Mesenchymal stem cell (in vitro differentiated cells and primary cell): ENCODE measurements at regions not wholly inside any gene's neighbourhood (a gene's known extent, or its start where the extent isn't known, plus 50 kb on each side); places are given as distances from the start of the nearest gene placed in this dataset.

Experiments
- DNase-seq: peaks from one replicate; pipeline ENCODE4 v3.0.0-alpha.2; 2013
- H2AFZ ChIP-seq: one replicate; pipeline ENCODE4 v1.6.1; 2013; ENCODE audit warnings: low read depth, mild to moderate bottlenecking, control low read depth, inconsistent platforms, low read length, moderate library complexity
- H2AK5ac ChIP-seq: 2 replicates; pipeline ENCODE4 v1.6.1; 2013; ENCODE audit warnings: low read length, moderate library complexity, mild to moderate bottlenecking, inconsistent platforms; ENCODE audit not compliant: severe bottlenecking
- H2BK120ac ChIP-seq: one replicate; pipeline ENCODE4 v1.6.1; 2013; ENCODE audit warnings: low read depth, mild to moderate bottlenecking, inconsistent platforms, low read length, moderate library complexity
- H2BK12ac ChIP-seq, 2 experiments: one replicate each; pipeline ENCODE4 v1.6.1; 2013; ENCODE audit warnings: inconsistent platforms in 2 of 2, low read length in 2 of 2, mild to moderate bottlenecking in 2 of 2, moderate library complexity in 2 of 2, control low read depth in 1 of 2
- H2BK15ac ChIP-seq: one replicate; pipeline ENCODE4 v1.6.1; 2013; ENCODE audit warnings: mild to moderate bottlenecking, low read depth, inconsistent platforms; ENCODE audit not compliant: poor library complexity, severe bottlenecking
- H2BK5ac ChIP-seq: 2 replicates; pipeline ENCODE4 v1.6.1; 2013; ENCODE audit warnings: low read depth, mild to moderate bottlenecking, low read length, control low read depth, inconsistent platforms; ENCODE audit not compliant: poor library complexity, severe bottlenecking
- H3K14ac ChIP-seq, 2 experiments: one replicate each; pipeline ENCODE4 v1.6.1; 2013; ENCODE audit warnings: inconsistent platforms in 2 of 2, low read length in 2 of 2, control low read depth in 1 of 2, mild to moderate bottlenecking in 1 of 2, moderate library complexity in 1 of 2
- H3K18ac ChIP-seq, 2 experiments: one replicate each; pipeline ENCODE4 v1.6.1; 2013; ENCODE audit warnings: inconsistent platforms in 2 of 2, low read length in 2 of 2, control low read depth in 1 of 2, low read depth in 1 of 2, mild to moderate bottlenecking in 1 of 2
- H3K23ac ChIP-seq, 2 experiments: one replicate each; pipeline ENCODE4 v1.6.1; 2013; ENCODE audit warnings: inconsistent platforms in 2 of 2, low read length in 2 of 2, mild to moderate bottlenecking in 2 of 2, moderate library complexity in 2 of 2, control low read depth in 1 of 2
- H3K27ac ChIP-seq: 2 replicates; pipeline ENCODE4 v1.5.1; 2013; ENCODE audit warnings: mild to moderate bottlenecking, moderate library complexity, low read length, control low read depth, inconsistent platforms; ENCODE audit not compliant: poor library complexity, severe bottlenecking
- H3K27me3 ChIP-seq, 2 experiments: 2 replicates each; pipeline versions ENCODE4 v1.6.1 to v1.7.0; 2013; ENCODE audit warnings: low read length in 2 of 2, mild to moderate bottlenecking in 2 of 2, moderate library complexity in 2 of 2, control low read depth in 1 of 2, inconsistent platforms in 1 of 2; ENCODE audit not compliant: control insufficient read depth in 1 of 2, insufficient read depth in 1 of 2
- H3K36me3 ChIP-seq, 2 experiments: 2 replicates each; pipeline versions ENCODE4 v1.6.1 to v1.7.0; 2013; ENCODE audit warnings: low read length in 2 of 2, control low read depth in 1 of 2, inconsistent platforms in 1 of 2, low read depth in 1 of 2, mild to moderate bottlenecking in 1 of 2; ENCODE audit not compliant: insufficient read depth in 2 of 2, control insufficient read depth in 1 of 2
- H3K4ac ChIP-seq, 2 experiments: one replicate each; pipeline ENCODE4 v1.6.1; 2013; ENCODE audit warnings: inconsistent platforms in 2 of 2, low read length in 2 of 2, mild to moderate bottlenecking in 2 of 2, moderate library complexity in 2 of 2, control low read depth in 1 of 2, low read depth in 1 of 2
- H3K4me1 ChIP-seq: 2 replicates; pipeline ENCODE4 v1.6.1; 2013; ENCODE audit warnings: low read depth, low read length, control low read depth; ENCODE audit not compliant: control insufficient read depth, insufficient read depth
- H3K4me2 ChIP-seq: 2 replicates; pipeline ENCODE4 v1.6.1; 2013; ENCODE audit warnings: low read length, mild to moderate bottlenecking, inconsistent platforms; ENCODE audit not compliant: poor library complexity, severe bottlenecking
- H3K4me3 ChIP-seq, 2 experiments: 2 replicates each; pipeline versions ENCODE4 v1.5.1 to v1.7.0; 2013; ENCODE audit warnings: low read length in 2 of 2, mild to moderate bottlenecking in 2 of 2, control low read depth in 1 of 2, low read depth in 1 of 2; ENCODE audit not compliant: insufficient read depth in 1 of 2
- H3K79me1 ChIP-seq: replicated peaks from 2 replicates; pipeline ENCODE4 v1.6.1; 2013; ENCODE audit warnings: mild to moderate bottlenecking, control low read depth, low read length, inconsistent platforms; ENCODE audit not compliant: poor library complexity, severe bottlenecking
- H3K9ac ChIP-seq: 2 replicates; pipeline ENCODE4 v1.7.0; 2013; ENCODE audit warnings: mild to moderate bottlenecking, low read length, moderate library complexity
- H3K9me3 ChIP-seq: 2 replicates; pipeline ENCODE4 v1.7.0; 2013; ENCODE audit warnings: mild to moderate bottlenecking, low read length; ENCODE audit not compliant: control insufficient read depth
- H4K8ac ChIP-seq: one replicate; pipeline ENCODE4 v1.6.1; 2013; ENCODE audit warnings: inconsistent platforms, mild to moderate bottlenecking, low read length, moderate library complexity
- H4K91ac ChIP-seq: one replicate; pipeline ENCODE4 v1.6.1; 2013; ENCODE audit warnings: mild to moderate bottlenecking, low read length, inconsistent platforms
- WGBS: methylation state at CpG from one replicate; pipeline ENCODE4 v1.1.7; 2013; ENCODE audit warnings: mixed read lengths; 5-methylcytosine and 5-hydroxymethylcytosine counted together

DNA sequence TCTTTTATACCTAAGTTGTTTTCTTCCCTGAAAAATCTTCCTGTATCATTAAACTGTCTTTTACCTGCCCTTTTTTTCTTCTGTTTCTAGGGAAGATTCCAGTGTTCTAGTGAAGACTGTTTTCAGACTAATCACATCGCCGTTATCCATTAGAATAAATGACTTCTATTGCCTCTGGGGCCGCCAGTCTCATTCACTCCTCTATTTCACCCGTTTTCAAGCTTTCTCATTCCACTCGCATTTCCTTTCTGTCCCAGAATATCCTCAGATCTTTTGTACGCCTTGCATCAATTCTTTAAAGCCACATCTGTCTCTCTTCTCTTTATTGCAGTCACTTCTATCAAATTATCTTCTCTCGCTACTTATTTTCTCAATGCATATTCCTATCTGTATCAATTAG lies 1035.6 kb upstream of the MIR17HG start:
- no peak overlapping the region for H2BK5ac ChIP-seq
- H4K91ac ChIP-seq: no peak overlapping the region
- H3K27me3 ChIP-seq: no peaks in the 10 kb centered on the region
- no peak overlapping the region for H3K14ac ChIP-seq
- no peaks in the 10 kb centered on the region for H3K9me3 ChIP-seq
- H3K4me3 ChIP-seq: no peak overlapping the region
- H3K79me1 ChIP-seq: no peaks in the 10 kb centered on the region
- H3K18ac ChIP-seq: no peak overlapping the region
- H3K4me1 ChIP-seq: no peaks in the 10 kb centered on the region
- H3K4me2 ChIP-seq: no peak overlapping the region
- H3K36me3 ChIP-seq: no peaks in the 10 kb centered on the region
- H2AFZ ChIP-seq: no peak overlapping the region
- no peak overlapping the region for H2BK15ac ChIP-seq
- no peak overlapping the region for H3K9ac ChIP-seq
- 89% methylated on average over 6 of the region's 7 CpGs for WGBS
- DNase-seq: no peak
- H2AK5ac ChIP-seq: no peak overlapping the region
- H4K8ac ChIP-seq: no peak overlapping the region
- no peak overlapping the region for H3K23ac ChIP-seq
- no peak overlapping the region for H3K4ac ChIP-seq
- no peak overlapping the region for H2BK12ac ChIP-seq
- H3K27ac ChIP-seq: no peak overlapping the region
- no peak overlapping the region for H2BK120ac ChIP-seq

DNA sequence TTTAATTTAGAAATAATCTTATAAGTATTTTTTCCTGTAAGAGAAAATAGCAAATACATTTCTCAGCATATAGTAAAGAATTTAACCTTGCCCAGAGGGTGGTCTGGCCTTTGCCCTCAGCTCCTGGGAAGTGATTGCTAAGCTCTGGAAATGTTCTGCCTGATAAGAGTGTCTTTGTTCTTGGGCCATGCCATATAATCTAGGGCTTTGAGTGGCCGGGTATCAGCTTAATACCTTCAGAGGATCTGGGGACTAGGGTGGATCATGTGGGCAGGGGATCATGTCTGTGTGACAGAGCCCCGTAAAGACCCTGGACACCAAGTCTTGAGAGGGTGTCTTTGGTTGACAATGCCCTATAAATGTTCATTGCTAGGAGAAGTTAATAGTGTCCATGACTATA lies 1032.4 kb upstream of the MIR17HG start:
- no peak overlapping the region for H2AFZ ChIP-seq
- H3K79me1 ChIP-seq: no peaks in the 10 kb centered on the region
- no peak overlapping the region for H2AK5ac ChIP-seq
- H3K36me3 ChIP-seq: no peaks in the 10 kb centered on the region
- H3K23ac ChIP-seq: no peak overlapping the region
- H4K91ac ChIP-seq: no peak overlapping the region
- no peak overlapping the region for H2BK15ac ChIP-seq
- WGBS: 13% methylated on average over 2 of the region's 2 CpGs
- no peaks in the 10 kb centered on the region for H3K9me3 ChIP-seq
- no peak overlapping the region for H2BK120ac ChIP-seq
- no peak overlapping the region for H4K8ac ChIP-seq
- no peaks in the 10 kb centered on the region for H3K4me1 ChIP-seq
- no peak overlapping the region for H3K27ac ChIP-seq
- H3K18ac ChIP-seq: no peak overlapping the region
- no peaks in the 10 kb centered on the region for H3K27me3 ChIP-seq
- no peak overlapping the region for H2BK12ac ChIP-seq
- H3K4ac ChIP-seq: no peak overlapping the region
- H3K14ac ChIP-seq: no peak overlapping the region
- no peak overlapping the region for H3K4me2 ChIP-seq
- DNase-seq: no peak
- no peak overlapping the region for H3K4me3 ChIP-seq
- no peak overlapping the region for H3K9ac ChIP-seq
- H2BK5ac ChIP-seq: no peak overlapping the region

DNA sequence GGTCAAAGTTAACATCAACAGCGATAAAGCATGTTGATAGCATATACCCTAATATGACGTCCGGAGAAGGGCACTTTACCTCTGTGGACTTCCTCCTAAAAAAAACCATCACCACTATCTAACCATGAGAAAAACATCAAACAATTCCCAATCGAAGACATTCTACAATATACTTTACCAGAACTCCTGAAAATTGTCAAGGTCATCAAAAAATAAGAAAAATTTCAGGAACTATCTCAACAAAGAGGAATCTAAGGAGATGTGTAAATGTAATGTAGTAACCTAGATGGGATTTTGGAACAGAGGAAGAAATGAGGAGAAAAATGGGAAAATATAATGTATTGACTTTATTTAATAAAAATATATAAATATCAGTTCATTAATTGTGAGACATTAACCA lies 1026.8 kb upstream of the MIR17HG start:
- no peak overlapping the region for H2BK15ac ChIP-seq
- H2AFZ ChIP-seq: no peak overlapping the region
- no peaks in the 10 kb centered on the region for H3K9me3 ChIP-seq
- H2BK5ac ChIP-seq: no peak overlapping the region
- H3K27ac ChIP-seq: no peak overlapping the region
- H2BK120ac ChIP-seq: no peak overlapping the region
- H2BK12ac ChIP-seq: no peak overlapping the region
- H3K9ac ChIP-seq: no peak overlapping the region
- H3K14ac ChIP-seq: no peak overlapping the region
- no peaks in the 10 kb centered on the region for H3K36me3 ChIP-seq
- no peak overlapping the region for H3K4me3 ChIP-seq
- H3K4me2 ChIP-seq: no peak overlapping the region
- no peaks in the 10 kb centered on the region for H3K79me1 ChIP-seq
- no peaks in the 10 kb centered on the region for H3K27me3 ChIP-seq
- no peak overlapping the region for H2AK5ac ChIP-seq
- DNase-seq: no peak
- H3K4ac ChIP-seq: no peak overlapping the region
- H4K91ac ChIP-seq: no peak overlapping the region
- 94% methylated on average over 3 of the region's 4 CpGs for WGBS
- H3K18ac ChIP-seq: no peak overlapping the region
- no peak overlapping the region for H4K8ac ChIP-seq
- no peaks in the 10 kb centered on the region for H3K4me1 ChIP-seq
- no peak overlapping the region for H3K23ac ChIP-seq

DNA sequence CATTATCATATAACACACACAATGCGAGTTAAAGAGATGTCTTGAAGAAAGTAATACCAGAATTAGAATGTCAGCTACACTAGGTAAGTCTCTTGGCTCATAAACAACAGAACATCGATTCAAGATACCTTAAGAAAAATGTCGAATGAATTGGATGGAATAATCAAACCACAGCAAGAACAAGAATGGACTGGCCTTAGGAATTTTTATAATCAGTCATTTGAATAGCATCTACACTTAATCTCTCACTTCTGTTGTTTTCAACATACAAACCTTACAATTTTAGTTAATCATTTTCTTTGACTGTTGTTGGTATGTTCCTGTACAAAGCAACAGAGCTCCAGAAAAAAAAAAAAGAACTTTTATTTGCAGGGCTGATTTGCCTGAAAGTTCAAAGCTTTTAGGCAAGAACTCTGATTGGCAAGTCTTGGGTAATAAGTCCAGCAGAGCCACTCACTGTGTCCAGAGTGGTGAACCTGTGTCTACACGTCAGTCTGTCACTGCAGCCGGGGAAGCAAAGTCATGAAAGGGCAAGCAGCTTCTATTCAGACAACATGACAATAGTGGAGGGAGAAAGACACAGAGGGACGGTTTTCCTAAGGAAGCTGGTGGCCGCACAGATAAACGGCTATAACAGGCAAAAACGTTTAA lies 1026.1 kb upstream of the MIR17HG start:
- Histone ChIP-seq H2BK120ac (no peak overlapping the region), H3K23ac (no peak overlapping the region), H3K18ac (no peak overlapping the region), H3K27me3 (no peaks in the 10 kb centered on the region), H3K36me3 (no peaks in the 10 kb centered on the region), H2AK5ac (no peak overlapping the region), H3K14ac (no peak overlapping the region), H2BK12ac (no peak overlapping the region), H3K4ac (no peak overlapping the region), H4K91ac (no peak overlapping the region), H4K8ac (no peak overlapping the region), H3K9ac (no peak overlapping the region), H2AFZ (no peak overlapping the region), H3K79me1 (no peaks in the 10 kb centered on the region), H3K4me3 (no peak overlapping the region), H3K9me3 (no peaks in the 10 kb centered on the region), H3K4me2 (no peak overlapping the region), H2BK15ac (no peak overlapping the region), H3K4me1 (no peaks in the 10 kb centered on the region), H2BK5ac (no peak overlapping the region), H3K27ac (no peak overlapping the region)
- WGBS: 91% methylated on average over 7 of the region's 9 CpGs
- no peak for DNase-seq
